ENCODE measurements at regions not wholly inside any gene's neighbourhood (a gene's known extent, or its start where the extent isn't known, plus 50 kb on each side); places are given as distances from the start of the nearest gene placed in this dataset.

- POLR2A ChIA-PET = no interaction called here
- TF ChIP-seq NFIC (IDR thresholded peaks at IDR 0.05; ENCODE audit: low read depth, low read length) (no peak), BCL11A (IDR thresholded peaks at IDR 0.05; ENCODE audit: low read depth, low read length) (no peak), CBX3 (IDR thresholded peaks at IDR 0.05; ENCODE audit: borderline replicate concordance, low read depth) (no peak), MEF2B (IDR thresholded peaks at IDR 0.05; ENCODE audit: partially characterized antibody, poor library complexity, severe bottlenecking) (no peak), HDGF (IDR thresholded peaks at IDR 0.05) (no peak), WRNIP1 (IDR thresholded peaks at IDR 0.05; ENCODE audit: borderline replicate concordance, low read depth, low read length) (no peak), SPI1 (IDR thresholded peaks at IDR 0.05; ENCODE audit: borderline replicate concordance, insufficient read depth, low read depth, low read length) (no peak), POLR2A (IDR thresholded peaks at IDR 0.05; ENCODE audit: low read depth, low read length) (no peak), SRF (IDR thresholded peaks at IDR 0.05; ENCODE audit: low read depth in 2 of 2, low read length in 2 of 2) (no peak), TBL1XR1 (IDR thresholded peaks at IDR 0.05; ENCODE audit: low read depth, low read length) (no peak), CHD1 (IDR thresholded peaks at IDR 0.05; ENCODE audit: low read depth, low read length) (no peak), EED (IDR thresholded peaks at IDR 0.05; ENCODE audit: low read depth) (no peak), IKZF1 (conservative IDR thresholded peaks at IDR 0.05) (no peak), POLR2AphosphoS5 (IDR thresholded peaks at IDR 0.05; ENCODE audit: low read length) (no peak), ZNF384 (IDR thresholded peaks at IDR 0.05; ENCODE audit: borderline replicate concordance, low read depth, low read length) (no peak)
- TF ChIP-seq, protein P1, sequence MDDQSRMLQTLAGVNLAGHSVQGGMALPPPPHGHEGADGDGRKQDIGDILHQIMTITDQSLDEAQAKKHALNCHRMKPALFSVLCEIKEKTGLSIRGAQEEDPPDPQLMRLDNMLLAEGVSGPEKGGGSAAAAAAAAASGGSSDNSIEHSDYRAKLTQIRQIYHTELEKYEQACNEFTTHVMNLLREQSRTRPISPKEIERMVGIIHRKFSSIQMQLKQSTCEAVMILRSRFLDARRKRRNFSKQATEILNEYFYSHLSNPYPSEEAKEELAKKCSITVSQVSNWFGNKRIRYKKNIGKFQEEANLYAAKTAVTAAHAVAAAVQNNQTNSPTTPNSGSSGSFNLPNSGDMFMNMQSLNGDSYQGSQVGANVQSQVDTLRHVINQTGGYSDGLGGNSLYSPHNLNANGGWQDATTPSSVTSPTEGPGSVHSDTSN (IDR thresholded peaks at IDR 0.05; ENCODE audit: insufficient replicate concordance, low read depth, low read length) = no peak
- TF ChIP-seq, protein P2, sequence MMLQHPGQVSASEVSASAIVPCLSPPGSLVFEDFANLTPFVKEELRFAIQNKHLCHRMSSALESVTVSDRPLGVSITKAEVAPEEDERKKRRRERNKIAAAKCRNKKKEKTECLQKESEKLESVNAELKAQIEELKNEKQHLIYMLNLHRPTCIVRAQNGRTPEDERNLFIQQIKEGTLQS (IDR thresholded peaks at IDR 0.05; ENCODE audit: borderline replicate concordance, extremely low read depth, low read depth, low read length) = no peak
- TF ChIP-seq, protein P3, sequence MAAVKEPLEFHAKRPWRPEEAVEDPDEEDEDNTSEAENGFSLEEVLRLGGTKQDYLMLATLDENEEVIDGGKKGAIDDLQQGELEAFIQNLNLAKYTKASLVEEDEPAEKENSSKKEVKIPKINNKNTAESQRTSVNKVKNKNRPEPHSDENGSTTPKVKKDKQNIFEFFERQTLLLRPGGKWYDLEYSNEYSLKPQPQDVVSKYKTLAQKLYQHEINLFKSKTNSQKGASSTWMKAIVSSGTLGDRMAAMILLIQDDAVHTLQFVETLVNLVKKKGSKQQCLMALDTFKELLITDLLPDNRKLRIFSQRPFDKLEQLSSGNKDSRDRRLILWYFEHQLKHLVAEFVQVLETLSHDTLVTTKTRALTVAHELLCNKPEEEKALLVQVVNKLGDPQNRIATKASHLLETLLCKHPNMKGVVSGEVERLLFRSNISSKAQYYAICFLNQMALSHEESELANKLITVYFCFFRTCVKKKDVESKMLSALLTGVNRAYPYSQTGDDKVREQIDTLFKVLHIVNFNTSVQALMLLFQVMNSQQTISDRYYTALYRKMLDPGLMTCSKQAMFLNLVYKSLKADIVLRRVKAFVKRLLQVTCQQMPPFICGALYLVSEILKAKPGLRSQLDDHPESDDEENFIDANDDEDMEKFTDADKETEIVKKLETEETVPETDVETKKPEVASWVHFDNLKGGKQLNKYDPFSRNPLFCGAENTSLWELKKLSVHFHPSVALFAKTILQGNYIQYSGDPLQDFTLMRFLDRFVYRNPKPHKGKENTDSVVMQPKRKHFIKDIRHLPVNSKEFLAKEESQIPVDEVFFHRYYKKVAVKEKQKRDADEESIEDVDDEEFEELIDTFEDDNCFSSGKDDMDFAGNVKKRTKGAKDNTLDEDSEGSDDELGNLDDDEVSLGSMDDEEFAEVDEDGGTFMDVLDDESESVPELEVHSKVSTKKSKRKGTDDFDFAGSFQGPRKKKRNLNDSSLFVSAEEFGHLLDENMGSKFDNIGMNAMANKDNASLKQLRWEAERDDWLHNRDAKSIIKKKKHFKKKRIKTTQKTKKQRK (IDR thresholded peaks at IDR 0.05; ENCODE audit: low read depth, low read length) = no peak
- TF ChIP-seq, protein P4, sequence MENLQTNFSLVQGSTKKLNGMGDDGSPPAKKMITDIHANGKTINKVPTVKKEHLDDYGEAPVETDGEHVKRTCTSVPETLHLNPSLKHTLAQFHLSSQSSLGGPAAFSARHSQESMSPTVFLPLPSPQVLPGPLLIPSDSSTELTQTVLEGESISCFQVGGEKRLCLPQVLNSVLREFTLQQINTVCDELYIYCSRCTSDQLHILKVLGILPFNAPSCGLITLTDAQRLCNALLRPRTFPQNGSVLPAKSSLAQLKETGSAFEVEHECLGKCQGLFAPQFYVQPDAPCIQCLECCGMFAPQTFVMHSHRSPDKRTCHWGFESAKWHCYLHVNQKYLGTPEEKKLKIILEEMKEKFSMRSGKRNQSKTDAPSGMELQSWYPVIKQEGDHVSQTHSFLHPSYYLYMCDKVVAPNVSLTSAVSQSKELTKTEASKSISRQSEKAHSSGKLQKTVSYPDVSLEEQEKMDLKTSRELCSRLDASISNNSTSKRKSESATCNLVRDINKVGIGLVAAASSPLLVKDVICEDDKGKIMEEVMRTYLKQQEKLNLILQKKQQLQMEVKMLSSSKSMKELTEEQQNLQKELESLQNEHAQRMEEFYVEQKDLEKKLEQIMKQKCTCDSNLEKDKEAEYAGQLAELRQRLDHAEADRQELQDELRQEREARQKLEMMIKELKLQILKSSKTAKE (IDR thresholded peaks at IDR 0.05; ENCODE audit: low read depth, poor library complexity, severe bottlenecking) = no peak
- H3K9ac ChIP-seq (ENCODE audit: control insufficient read depth, insufficient read depth, low read length) = no peak overlapping the region
- H3K27ac ChIP-seq (ENCODE audit: control insufficient read depth, insufficient read depth) = no peak overlapping the region
- H3K9me3 ChIP-seq (replicated peaks; ENCODE audit: control insufficient read depth, insufficient read depth, low read length) = no peaks in the 10 kb centered on the region
- no peaks in the 10 kb centered on the region for H3K79me2 ChIP-seq (ENCODE audit: control insufficient read depth, insufficient read depth, low read length)
- intact Hi-C loops (cut with micrococcal nuclease; ENCODE audit: unreplicated experiment) (no loop called here), in situ Hi-C loops (cut with MboI) (no loop called here)
- CTCF ChIA-PET = no interaction called here
- 30% methylated on average over 9 of the region's 9 CpGs for WGBS (ENCODE audit: insufficient coverage, insufficient replicate concordance, low lambda C conversion rate, missing lambda C conversion rate)
- no peak overlapping the region for H2AFZ ChIP-seq (ENCODE audit: control insufficient read depth, low read depth, low read length)
- ATAC-seq (no peak), DNase-seq (ENCODE audit: low read depth, low spot score) (no peak), FAIRE-seq (no peak)
- H3K4me2 ChIP-seq (ENCODE audit: control insufficient read depth, insufficient read depth) = no peak overlapping the region
- RAD21 ChIA-PET (ENCODE audit: unreplicated experiment) = no interaction called here
- SMC1A ChIA-PET (ENCODE audit: uncharacterized antibody, unreplicated experiment) = no interaction called here
- BruUV-seq (replicated peaks) = no TSS peak
- no peak overlapping the region for H3K4me3 ChIP-seq
- H3K4me1 ChIP-seq (ENCODE audit: control insufficient read depth, insufficient read depth, low read length) = no peaks in the 10 kb centered on the region
- H3K27me3 ChIP-seq (replicated peaks in 1 of 2; ENCODE audit: control insufficient read depth in 2 of 2, insufficient read depth in 2 of 2, low read length in 1 of 2) = peaks cover 0 to 3% of the 10 kb centered on the region in 2 experiments; a peak in 1 of 4 replicates
- H4K20me1 ChIP-seq (ENCODE audit: control insufficient read depth, insufficient read depth) = no peaks in the 10 kb centered on the region
- H3K36me3 ChIP-seq (ENCODE audit: control insufficient read depth in 2 of 2, insufficient read depth in 2 of 2, low read length in 1 of 2) = no peaks in the 10 kb centered on the region
Observed at GRCh38 chr1:112230232-112230631, 165.8 kb upstream of the CTTNBP2NL start.

Measured in GM12878 (cell line).